ENCODE measurements at regions not wholly inside any gene's neighbourhood (a gene's known extent, or its start where the extent isn't known, plus 50 kb on each side); places are given as distances from the start of the nearest gene placed in this dataset.

DNA sequence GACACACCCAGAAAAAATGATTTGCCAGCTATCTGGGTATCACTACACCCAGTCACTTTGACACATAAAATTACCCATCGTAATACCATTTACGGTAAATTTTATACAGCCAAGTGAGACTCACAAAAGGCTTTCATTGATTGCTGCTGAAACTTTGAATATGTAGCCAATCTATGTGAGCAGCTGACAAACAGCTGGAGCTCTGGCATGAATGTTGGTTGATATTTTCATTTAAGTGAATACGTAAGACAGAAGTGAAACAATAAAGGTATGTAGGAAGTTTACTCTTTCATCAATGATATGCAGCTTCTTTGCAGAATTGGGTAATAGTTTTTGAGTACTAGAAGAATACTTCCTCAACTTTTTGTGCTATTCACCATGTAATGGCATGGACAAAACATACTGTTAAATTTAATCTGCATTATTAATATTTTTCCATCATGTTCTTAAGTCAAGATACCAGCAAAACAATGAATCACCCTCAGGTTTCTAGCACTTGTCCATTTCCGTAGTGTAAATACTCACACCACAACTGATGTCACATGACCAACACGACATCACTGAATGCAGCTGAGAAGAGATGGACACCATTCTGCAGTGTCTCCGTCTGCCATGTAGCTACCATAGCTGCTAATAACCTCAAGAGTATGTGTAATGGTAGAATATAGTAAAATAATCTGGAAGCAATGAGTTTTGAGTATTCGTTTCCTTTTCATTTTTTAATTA, 205.9 kb upstream of the HES1 start:
- Histone ChIP-seq H3K9me3 (ENCODE audit: control insufficient read depth in 2 of 2, low read length in 2 of 2) (no peaks in the 10 kb centered on the region), H3K4me1 (ENCODE audit: control insufficient read depth in 2 of 2, insufficient read depth in 2 of 2, low read length in 2 of 2) (peaks cover 0 to 7% of the 10 kb centered on the region in 2 donors), H3K27me3 (ENCODE audit: control insufficient read depth in 2 of 2, insufficient read depth in 2 of 2, low read length in 2 of 2) (no peaks in the 10 kb centered on the region), H3K4me3 (ENCODE audit: low read length in 2 of 2) (no peak overlapping the region), H3K27ac (ENCODE audit: low read depth in 2 of 2, low read length in 2 of 2) (no peak overlapping the region), H3K9ac (ENCODE audit: low read depth in 1 of 2, low read length in 2 of 2) (no peak overlapping the region), H3K36me3 (ENCODE audit: control insufficient read depth in 2 of 2, insufficient read depth in 2 of 2, low read length in 2 of 2) (no peaks in the 10 kb centered on the region)

DNA sequence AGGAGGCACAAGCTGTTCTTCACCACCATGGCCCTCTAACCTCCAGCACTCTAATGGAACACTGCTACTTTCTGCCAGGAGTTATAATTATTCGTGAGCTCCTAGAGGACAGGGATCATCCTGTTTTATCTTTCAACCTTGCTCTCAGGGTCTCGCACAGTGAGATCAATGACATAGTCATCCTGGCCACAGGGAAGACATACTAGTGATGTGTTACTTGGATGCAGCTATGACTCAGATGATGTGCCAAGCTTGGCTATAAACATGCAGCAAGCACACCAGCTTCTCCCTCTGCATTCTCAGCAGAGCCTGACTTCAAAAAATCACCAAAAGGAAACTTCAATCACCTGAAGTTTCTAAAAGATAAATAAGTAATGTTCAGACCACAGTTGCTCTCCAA, 203.8 kb upstream of the HES1 start:
- Histone ChIP-seq H3K27me3 (ENCODE audit: control insufficient read depth in 2 of 2, insufficient read depth in 2 of 2, low read length in 2 of 2) (no peaks in the 10 kb centered on the region), H3K9ac (ENCODE audit: low read depth in 1 of 2, low read length in 2 of 2) (no peak overlapping the region), H3K36me3 (ENCODE audit: control insufficient read depth in 2 of 2, insufficient read depth in 2 of 2, low read length in 2 of 2) (no peaks in the 10 kb centered on the region), H3K27ac (ENCODE audit: low read depth in 2 of 2, low read length in 2 of 2) (no peak overlapping the region), H3K4me3 (ENCODE audit: low read length in 2 of 2) (no peak overlapping the region), H3K9me3 (ENCODE audit: control insufficient read depth in 2 of 2, low read length in 2 of 2) (no peaks in the 10 kb centered on the region), H3K4me1 (ENCODE audit: control insufficient read depth in 2 of 2, insufficient read depth in 2 of 2, low read length in 2 of 2) (peaks cover 0 to 7% of the 10 kb centered on the region in 2 donors)

DNA sequence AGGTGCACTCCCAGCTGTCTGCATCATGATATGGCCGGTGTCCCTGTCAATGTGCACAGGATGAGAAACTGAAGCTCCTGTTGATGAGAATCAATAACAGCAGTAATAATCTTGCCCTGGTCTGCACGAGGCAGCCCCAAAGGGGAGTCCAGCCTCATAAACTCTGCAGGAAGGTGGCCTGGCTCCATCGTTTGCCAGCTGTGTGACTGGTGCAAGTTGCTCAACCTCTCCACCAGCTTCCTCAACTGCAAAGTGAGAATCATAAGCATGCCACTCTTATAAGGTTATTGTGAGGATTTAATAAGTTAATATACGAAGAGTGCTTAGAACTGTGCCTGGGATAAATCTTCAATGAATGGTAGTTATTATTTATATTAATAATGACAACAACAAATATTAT, 203.4 kb upstream of the HES1 start:
- Histone ChIP-seq H3K27me3 (ENCODE audit: control insufficient read depth in 2 of 2, insufficient read depth in 2 of 2, low read length in 2 of 2) (no peaks in the 10 kb centered on the region), H3K27ac (ENCODE audit: low read depth in 2 of 2, low read length in 2 of 2) (no peak overlapping the region), H3K9ac (ENCODE audit: low read depth in 1 of 2, low read length in 2 of 2) (no peak overlapping the region), H3K9me3 (ENCODE audit: control insufficient read depth in 2 of 2, low read length in 2 of 2) (no peaks in the 10 kb centered on the region), H3K4me3 (ENCODE audit: low read length in 2 of 2) (no peak overlapping the region), H3K36me3 (ENCODE audit: control insufficient read depth in 2 of 2, insufficient read depth in 2 of 2, low read length in 2 of 2) (no peaks in the 10 kb centered on the region), H3K4me1 (ENCODE audit: control insufficient read depth in 2 of 2, insufficient read depth in 2 of 2, low read length in 2 of 2) (peaks cover 0 to 7% of the 10 kb centered on the region in 2 donors)

DNA sequence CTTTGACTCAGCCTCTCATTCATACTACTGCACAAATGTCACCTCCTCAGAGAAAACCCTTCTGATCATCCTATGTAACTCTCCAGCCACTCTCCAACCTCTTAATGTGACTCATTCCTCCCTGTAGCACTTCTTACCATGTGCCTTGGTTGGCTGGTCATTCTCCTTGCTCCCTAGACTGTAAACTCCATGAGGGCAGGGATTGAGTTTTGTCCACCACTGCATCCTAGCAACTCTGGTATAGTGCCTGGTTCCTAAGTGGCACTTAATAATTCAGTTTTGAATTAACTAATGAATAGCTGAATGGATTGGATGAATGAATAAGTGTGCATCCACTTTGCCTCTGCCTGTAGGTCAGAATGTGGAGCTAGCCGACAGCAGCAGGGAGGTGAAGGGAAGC, 202.5 kb upstream of the HES1 start:
- H3K27me3 ChIP-seq (ENCODE audit: control insufficient read depth in 2 of 2, insufficient read depth in 2 of 2, low read length in 2 of 2): no peaks in the 10 kb centered on the region
- no peak overlapping the region for H3K9ac ChIP-seq (ENCODE audit: low read depth in 1 of 2, low read length in 2 of 2)
- H3K36me3 ChIP-seq (ENCODE audit: control insufficient read depth in 2 of 2, insufficient read depth in 2 of 2, low read length in 2 of 2): no peaks in the 10 kb centered on the region
- H3K9me3 ChIP-seq (ENCODE audit: control insufficient read depth in 2 of 2, low read length in 2 of 2): no peaks in the 10 kb centered on the region
- peaks cover 0 to 5% of the 10 kb centered on the region in 2 donors for H3K4me1 ChIP-seq (ENCODE audit: control insufficient read depth in 2 of 2, insufficient read depth in 2 of 2, low read length in 2 of 2)
- H3K27ac ChIP-seq (ENCODE audit: low read depth in 2 of 2, low read length in 2 of 2): no peak overlapping the region
- no peak overlapping the region for H3K4me3 ChIP-seq (ENCODE audit: low read length in 2 of 2)

DNA sequence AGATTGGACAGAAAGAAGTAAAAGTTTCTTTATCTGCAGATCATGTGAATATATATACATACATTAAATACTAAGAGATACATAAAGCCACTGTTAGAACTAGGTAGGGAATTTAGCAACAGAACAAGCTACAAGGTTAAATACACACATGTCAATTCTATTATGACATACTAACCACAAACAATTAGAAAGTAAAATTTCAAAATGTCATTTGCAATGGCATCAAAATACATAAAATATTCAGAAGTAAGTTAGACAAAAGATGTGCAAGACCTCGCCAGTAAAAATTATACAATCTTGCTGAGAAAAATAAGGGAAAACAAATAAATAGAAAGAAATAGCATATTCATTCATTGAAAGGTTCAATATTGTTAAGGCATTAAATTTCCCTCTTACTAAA, 200.0 kb upstream of the HES1 start:
- Histone ChIP-seq H3K4me1 (ENCODE audit: control insufficient read depth in 2 of 2, insufficient read depth in 2 of 2, low read length in 2 of 2) (no peaks in the 10 kb centered on the region), H3K9ac (ENCODE audit: low read depth in 1 of 2, low read length in 2 of 2) (no peak overlapping the region), H3K27ac (ENCODE audit: low read depth in 2 of 2, low read length in 2 of 2) (no peak overlapping the region), H3K27me3 (ENCODE audit: control insufficient read depth in 2 of 2, insufficient read depth in 2 of 2, low read length in 2 of 2) (no peaks in the 10 kb centered on the region), H3K9me3 (ENCODE audit: control insufficient read depth in 2 of 2, low read length in 2 of 2) (no peaks in the 10 kb centered on the region), H3K4me3 (ENCODE audit: low read length in 2 of 2) (no peak overlapping the region), H3K36me3 (ENCODE audit: control insufficient read depth in 2 of 2, insufficient read depth in 2 of 2, low read length in 2 of 2) (no peaks in the 10 kb centered on the region)

DNA sequence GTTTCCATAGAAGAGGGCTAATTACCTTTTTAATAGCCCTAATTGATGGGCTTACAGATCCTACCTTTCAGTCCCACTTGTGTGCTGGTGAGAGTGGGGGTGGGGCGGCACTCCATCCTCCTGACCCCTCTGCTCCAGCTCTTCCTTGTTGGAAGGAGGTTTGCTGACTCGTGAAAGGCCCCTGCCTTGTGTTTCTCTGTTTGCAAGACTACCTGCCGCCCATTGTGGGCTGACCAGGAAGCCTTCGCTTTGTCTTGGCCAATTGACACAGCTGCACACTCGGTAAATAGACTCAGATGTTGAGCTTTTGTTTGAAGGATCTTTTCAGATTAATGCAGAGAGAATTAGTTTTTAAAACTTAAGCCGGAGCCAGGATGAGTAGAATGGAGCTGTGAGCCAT, 197.3 kb upstream of the HES1 start:
- peaks cover 0 to 3% of the 10 kb centered on the region in 2 donors for H3K4me1 ChIP-seq (ENCODE audit: control insufficient read depth in 2 of 2, insufficient read depth in 2 of 2, low read length in 2 of 2)
- H3K27ac ChIP-seq (ENCODE audit: low read depth in 2 of 2, low read length in 2 of 2): no peak overlapping the region
- H3K36me3 ChIP-seq (ENCODE audit: control insufficient read depth in 2 of 2, insufficient read depth in 2 of 2, low read length in 2 of 2): no peaks in the 10 kb centered on the region
- H3K27me3 ChIP-seq (ENCODE audit: control insufficient read depth in 2 of 2, insufficient read depth in 2 of 2, low read length in 2 of 2): no peaks in the 10 kb centered on the region
- no peak overlapping the region for H3K4me3 ChIP-seq (ENCODE audit: low read length in 2 of 2)
- H3K9ac ChIP-seq (ENCODE audit: low read depth in 1 of 2, low read length in 2 of 2): no peak overlapping the region
- no peaks in the 10 kb centered on the region for H3K9me3 ChIP-seq (ENCODE audit: control insufficient read depth in 2 of 2, low read length in 2 of 2)

DNA sequence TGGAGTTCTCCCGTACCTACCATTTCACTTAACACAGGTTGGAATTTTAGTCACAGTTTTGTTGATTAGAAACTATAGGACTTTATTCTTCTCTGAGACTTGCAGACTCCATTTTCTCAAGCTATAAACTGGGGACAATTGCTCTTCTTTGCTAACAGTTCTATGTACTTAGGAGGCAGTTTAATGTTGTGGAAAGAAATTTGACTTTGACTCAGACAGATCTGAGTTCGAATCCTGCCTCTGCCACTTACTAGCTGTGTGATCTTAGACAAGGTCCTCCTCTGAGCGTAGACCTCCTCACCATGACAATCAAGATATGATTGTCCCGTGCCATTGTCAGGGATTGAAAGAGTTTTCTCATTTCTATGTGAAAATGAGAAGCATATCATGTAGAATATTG, 196.4 kb upstream of the HES1 start:
- no peak overlapping the region for H3K4me3 ChIP-seq (ENCODE audit: low read length in 2 of 2)
- H3K4me1 ChIP-seq (ENCODE audit: control insufficient read depth in 2 of 2, insufficient read depth in 2 of 2, low read length in 2 of 2): peaks cover 0 to 3% of the 10 kb centered on the region in 2 donors
- no peak overlapping the region for H3K9ac ChIP-seq (ENCODE audit: low read depth in 1 of 2, low read length in 2 of 2)
- no peaks in the 10 kb centered on the region for H3K27me3 ChIP-seq (ENCODE audit: control insufficient read depth in 2 of 2, insufficient read depth in 2 of 2, low read length in 2 of 2)
- H3K9me3 ChIP-seq (ENCODE audit: control insufficient read depth in 2 of 2, low read length in 2 of 2): no peaks in the 10 kb centered on the region
- no peak overlapping the region for H3K27ac ChIP-seq (ENCODE audit: low read depth in 2 of 2, low read length in 2 of 2)
- H3K36me3 ChIP-seq (ENCODE audit: control insufficient read depth in 2 of 2, insufficient read depth in 2 of 2, low read length in 2 of 2): no peaks in the 10 kb centered on the region

DNA sequence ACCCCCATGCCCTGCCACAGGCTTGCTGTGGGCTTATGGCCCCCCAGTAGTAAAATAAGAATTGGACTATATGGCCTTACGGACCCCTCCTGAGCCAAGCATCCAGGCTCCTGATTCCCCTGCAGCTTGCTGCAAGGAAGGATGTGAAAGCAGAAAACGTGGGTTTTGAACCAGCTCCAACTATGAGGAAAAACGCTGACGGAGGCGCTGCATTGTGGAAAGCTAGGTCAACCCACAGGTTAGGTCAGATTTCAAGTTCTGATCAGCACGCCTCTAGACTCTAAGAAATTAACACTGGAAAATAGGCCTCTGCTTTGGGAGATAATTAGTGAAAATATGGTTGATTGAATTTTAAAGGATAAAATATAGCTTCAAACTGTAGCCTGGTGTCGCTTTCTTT, 195.4 kb upstream of the HES1 start:
- Histone ChIP-seq H3K4me3 (ENCODE audit: low read length in 2 of 2) (no peak overlapping the region), H3K9ac (ENCODE audit: low read depth in 1 of 2, low read length in 2 of 2) (no peak overlapping the region), H3K27me3 (ENCODE audit: control insufficient read depth in 2 of 2, insufficient read depth in 2 of 2, low read length in 2 of 2) (peaks cover 0 to 4% of the 10 kb centered on the region in 2 donors), H3K9me3 (ENCODE audit: control insufficient read depth in 2 of 2, low read length in 2 of 2) (no peaks in the 10 kb centered on the region), H3K36me3 (ENCODE audit: control insufficient read depth in 2 of 2, insufficient read depth in 2 of 2, low read length in 2 of 2) (no peaks in the 10 kb centered on the region), H3K27ac (ENCODE audit: low read depth in 2 of 2, low read length in 2 of 2) (no peak overlapping the region), H3K4me1 (ENCODE audit: control insufficient read depth in 2 of 2, insufficient read depth in 2 of 2, low read length in 2 of 2) (peaks cover 0 to 3% of the 10 kb centered on the region in 2 donors)

DNA sequence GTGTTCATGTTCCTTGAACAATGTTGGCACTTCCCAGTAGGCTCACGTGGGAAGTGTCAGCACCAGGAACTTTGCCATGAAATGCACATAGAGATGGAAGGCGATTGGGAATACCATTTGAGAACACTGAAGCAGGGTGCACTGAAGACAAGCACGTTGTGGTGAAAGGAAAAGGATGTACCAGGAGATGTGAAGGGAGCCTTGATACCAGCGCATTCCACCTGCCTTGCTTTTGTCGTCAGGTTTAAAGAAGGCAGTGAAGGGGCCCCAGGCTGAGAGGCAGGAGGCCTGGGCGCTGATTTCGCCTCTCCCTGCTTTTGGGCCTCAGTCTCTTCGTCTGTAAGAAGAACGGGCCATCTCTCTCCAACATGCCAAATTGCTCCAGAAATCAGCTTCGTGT, 194.5 kb upstream of the HES1 start:
- Histone ChIP-seq H3K27ac (ENCODE audit: low read depth in 2 of 2, low read length in 2 of 2) (no peak overlapping the region), H3K36me3 (ENCODE audit: control insufficient read depth in 2 of 2, insufficient read depth in 2 of 2, low read length in 2 of 2) (no peaks in the 10 kb centered on the region), H3K4me3 (ENCODE audit: low read length in 2 of 2) (no peak overlapping the region), H3K27me3 (ENCODE audit: control insufficient read depth in 2 of 2, insufficient read depth in 2 of 2, low read length in 2 of 2) (peaks cover 2 to 4% of the 10 kb centered on the region in 2 donors), H3K9ac (ENCODE audit: low read depth in 1 of 2, low read length in 2 of 2) (no peak overlapping the region), H3K4me1 (ENCODE audit: control insufficient read depth in 2 of 2, insufficient read depth in 2 of 2, low read length in 2 of 2) (peaks cover 0 to 3% of the 10 kb centered on the region in 2 donors), H3K9me3 (ENCODE audit: control insufficient read depth in 2 of 2, low read length in 2 of 2) (no peaks in the 10 kb centered on the region)

DNA sequence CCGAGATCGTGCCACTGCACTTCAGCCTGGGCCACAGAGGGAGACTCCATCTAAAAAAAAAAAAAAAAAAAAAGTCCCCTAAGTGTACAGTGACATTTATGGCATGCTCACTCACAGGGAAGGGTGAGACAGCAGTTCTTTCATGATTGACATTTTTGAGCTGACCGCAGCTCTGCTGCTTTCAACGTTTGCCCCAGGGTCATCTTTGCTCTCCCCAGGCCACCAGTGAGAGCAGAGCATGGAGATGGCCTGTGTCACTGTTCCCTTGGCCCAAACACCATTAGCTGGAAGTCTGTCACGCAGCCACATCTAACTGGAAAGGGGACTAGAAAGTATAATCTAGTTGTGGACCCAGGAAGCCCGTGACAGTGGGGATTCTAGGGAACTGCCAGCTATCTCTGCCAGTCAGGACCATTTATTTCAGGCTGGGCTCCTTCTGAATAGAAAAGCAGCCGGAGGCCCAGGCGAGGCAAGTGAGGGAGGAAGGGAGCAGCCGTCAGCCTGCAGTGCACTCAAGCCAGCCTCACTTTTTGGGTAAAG, 193.4 kb upstream of the HES1 start:
- Histone ChIP-seq H3K9ac (ENCODE audit: low read depth in 1 of 2, low read length in 2 of 2) (no peak overlapping the region), H3K27me3 (ENCODE audit: control insufficient read depth in 2 of 2, insufficient read depth in 2 of 2, low read length in 2 of 2) (peaks cover 2 to 4% of the 10 kb centered on the region in 2 donors), H3K27ac (ENCODE audit: low read depth in 2 of 2, low read length in 2 of 2) (no peak overlapping the region), H3K4me1 (ENCODE audit: control insufficient read depth in 2 of 2, insufficient read depth in 2 of 2, low read length in 2 of 2) (peaks cover 0 to 3% of the 10 kb centered on the region in 2 donors), H3K36me3 (ENCODE audit: control insufficient read depth in 2 of 2, insufficient read depth in 2 of 2, low read length in 2 of 2) (no peaks in the 10 kb centered on the region), H3K9me3 (ENCODE audit: control insufficient read depth in 2 of 2, low read length in 2 of 2) (no peaks in the 10 kb centered on the region), H3K4me3 (ENCODE audit: low read length in 2 of 2) (no peak overlapping the region)

Measured in mucosa of rectum (tissue), 2 donors.